ENCODE measurements at regions not wholly inside any gene's neighbourhood (a gene's known extent, or its start where the extent isn't known, plus 50 kb on each side); places are given as distances from the start of the nearest gene placed in this dataset.
"Not testable (repeated sequence)": the region's sequence is repeated elsewhere in the genome, so short reads cannot be mapped to it uniquely, and the experiment has no call there.

DNA sequence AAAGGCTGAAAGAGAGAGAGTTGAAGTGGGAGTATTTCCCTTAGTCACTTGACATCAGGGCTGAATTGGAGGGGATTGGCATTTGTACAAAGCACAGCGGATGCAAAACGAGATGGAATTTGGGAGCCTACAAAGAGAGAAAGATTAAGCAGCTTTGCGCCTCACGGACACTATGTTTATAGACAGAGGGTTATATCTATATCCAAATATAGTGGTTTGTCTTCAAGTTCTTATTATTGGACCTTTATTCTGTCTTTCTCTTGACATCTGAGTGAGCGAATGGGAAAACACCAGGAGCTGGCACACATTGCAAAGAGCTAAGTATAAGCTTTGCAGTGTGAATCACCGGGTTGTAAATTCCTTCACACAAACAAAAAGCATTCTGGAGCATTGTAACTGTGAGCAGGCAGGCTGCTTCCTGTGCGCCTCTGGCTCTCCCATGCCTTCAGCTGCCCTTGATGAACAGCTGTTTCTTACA, 500.2 kb downstream of the STIM2 start:
- peak; percentile 42 for DNase-seq (ENCODE audit: low read depth)

DNA sequence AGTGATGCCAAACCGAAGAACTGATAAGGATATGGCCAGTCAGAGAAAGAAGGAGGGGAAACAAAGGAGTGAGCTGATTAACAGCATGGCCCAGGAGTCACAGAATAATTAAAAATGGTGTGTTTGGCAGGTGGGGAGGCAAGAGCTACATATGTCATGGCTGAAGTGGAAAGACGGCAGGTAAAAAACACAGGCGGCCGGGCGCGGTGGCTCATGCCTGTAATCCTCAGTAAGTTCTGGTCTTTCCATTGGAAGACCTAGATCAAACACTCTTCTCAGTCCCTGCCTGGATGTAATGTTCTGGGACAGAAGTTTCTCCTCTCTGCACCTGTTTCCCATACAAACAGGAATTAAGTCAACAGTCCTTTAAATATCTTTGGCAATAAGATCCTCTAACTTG, 503.9 kb downstream of the STIM2 start:
- DNase-seq (ENCODE audit: low read depth), result no peak

DNA sequence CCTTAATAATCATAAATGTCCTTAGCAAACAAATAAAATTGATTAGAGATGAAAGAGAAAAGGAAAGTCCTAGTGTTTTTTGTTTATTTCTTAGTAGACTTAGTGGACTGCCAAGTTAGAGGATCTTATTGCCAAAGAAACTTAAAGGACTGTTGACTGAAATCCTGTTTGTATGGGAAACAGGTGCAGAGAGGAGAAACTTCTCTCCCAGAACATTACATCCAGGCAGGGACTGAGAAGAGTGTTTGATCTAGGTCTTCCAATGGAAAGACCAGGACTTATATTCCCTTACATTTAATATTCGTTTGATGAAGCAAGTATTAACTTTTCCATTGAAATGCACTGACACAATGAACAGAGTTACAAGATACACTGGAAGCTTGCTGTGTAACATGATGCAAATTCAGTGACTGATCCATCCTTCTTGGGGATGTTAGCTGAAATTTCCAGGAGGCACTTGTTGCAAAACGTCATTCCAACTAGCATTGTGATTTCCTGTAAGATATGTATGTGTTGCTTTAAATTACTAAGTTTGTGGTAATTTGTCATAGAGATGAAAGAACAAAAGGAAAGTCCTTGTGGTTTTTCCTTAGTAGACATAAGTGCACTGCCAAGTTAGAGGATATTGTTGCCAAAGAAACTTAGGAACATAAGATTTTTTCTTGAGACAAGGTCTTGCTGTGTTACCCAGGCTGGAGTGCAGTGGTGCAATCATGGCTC, 505.6 kb downstream of the STIM2 start:
- no peak for DNase-seq (ENCODE audit: low read depth)

DNA sequence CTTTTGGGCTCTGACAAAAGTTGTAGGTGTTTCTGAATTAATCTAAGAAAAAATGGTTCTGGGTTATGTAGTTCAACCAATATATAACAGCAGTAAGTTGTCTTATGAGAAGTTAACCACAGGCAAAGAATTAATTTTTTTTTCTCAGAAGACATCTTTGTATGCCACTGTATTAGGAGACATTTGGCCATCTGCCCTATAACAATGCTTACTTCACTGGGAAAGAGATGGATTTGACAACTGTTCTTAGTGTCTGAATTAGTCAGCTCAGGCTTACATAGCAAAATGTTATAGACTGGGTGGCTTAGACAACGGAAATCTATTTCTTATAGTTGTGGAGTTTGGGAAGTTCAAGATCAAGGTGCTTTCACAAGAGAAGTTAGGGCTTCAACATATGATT, 508.1 kb downstream of the STIM2 start:
- DNase-seq (ENCODE audit: low read depth), result no peak

DNA sequence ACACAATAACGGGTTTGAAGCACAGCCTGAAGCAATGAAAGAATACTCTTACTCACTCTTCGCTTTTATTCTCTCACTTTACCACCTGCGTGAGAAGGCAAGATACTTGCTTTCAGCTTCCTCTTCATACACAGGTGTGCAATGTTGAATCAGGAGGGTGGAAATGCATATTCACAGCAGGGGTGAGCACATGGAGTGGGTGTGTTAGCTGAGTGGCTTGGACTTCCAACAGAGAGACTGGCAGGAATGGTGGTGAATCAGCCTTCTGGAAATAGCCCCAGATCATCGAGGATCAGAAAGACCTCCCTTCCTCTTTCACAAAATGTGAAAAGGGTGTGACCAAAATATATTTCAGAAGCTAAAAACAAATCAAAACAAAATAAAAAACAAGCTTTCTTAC, 521.2 kb downstream of the STIM2 start:
- no peak for DNase-seq (ENCODE audit: low read depth)

DNA sequence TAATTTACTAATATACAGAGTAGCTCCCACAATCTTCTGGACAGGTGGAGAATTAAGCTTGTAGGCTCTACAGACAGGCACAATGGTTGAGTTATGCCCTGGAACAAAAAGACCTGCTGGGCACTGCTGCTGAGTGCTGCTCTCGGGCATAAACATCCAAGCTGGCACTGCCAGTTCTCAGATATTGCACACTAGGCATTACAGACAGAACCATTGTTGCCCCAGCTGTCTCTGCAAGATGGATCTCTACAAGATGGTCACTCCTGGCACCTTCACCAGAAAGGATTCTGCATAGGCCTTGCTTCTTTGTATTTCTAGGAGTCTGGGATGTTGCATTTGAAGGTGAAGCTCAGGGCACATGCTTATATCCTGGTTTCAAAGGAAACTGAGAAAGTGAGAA, 527.1 kb downstream of the STIM2 start:
- no peak for DNase-seq (ENCODE audit: low read depth)

DNA sequence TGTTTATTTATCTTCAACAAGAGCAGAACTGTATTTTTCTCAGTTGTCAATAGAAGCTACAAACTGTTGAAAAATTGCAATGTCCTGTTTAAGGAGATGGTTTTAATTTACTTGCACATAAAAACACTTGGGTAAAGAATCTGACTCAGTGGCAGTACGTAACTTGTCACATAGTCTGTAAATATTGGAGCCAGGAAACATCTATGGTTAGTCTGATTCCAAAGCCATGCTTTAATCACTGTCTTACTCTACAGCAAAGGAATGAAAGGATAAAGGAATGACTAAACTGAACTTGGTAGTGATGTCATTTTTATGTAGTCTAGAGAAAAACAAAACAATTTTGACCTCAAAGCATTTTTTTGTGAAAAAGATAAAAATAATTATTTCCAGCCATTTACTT, 537.2 kb downstream of the STIM2 start:
- peak; percentile 43 for DNase-seq (ENCODE audit: low read depth)

DNA sequence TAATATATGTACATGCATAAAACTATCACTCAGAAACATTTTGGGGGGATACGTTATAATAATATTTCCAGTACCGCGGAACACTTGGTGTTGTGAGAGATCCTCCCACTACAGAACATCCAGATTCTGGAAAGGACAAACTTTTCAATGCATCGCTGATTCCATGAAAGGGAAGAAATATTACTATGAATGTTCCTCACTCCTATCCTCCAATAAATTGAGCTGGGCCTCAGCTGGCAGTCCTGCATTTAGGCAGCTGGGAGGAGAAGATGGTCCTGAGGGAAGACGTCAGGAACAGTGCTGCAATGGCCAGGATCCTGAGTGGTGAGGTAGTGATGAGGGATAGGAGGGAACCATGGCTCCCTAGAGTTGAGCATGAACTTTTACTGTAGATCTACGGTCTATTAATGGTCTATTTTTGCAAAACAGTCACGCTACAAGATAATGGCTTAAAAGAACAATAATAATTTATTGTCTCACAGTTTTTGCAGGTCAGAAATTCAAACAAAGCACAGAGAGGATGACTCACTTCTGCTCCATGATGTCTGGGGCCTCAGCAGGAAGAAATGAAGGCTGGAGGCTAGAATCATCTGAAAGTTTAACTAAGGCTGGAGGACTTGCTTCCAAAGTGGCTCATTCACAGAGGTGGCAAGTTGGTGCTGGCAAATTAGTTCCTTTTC, 538.1 kb downstream of the STIM2 start:
- no peak for DNase-seq (ENCODE audit: low read depth)

DNA sequence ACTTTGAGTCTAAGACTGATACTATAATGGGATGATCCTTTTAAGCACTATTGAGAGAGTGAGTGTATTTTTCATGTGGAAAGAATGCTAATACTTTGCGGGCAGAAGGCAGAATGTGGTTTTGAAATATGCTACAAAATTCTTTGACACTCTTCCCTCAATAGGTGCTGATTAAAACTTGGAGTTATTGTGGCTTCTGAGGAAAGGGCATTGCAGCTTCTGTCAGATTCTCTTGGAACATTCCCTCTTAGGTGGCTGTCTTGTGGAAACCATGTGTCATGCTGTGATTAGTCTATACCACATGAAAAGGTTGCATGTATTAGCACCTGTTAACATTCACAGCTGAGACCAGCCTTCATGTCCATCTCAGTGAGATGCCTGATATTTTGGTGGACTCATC, 547.0 kb downstream of the STIM2 start:
- DNase-seq (ENCODE audit: low read depth), result no peak

DNA sequence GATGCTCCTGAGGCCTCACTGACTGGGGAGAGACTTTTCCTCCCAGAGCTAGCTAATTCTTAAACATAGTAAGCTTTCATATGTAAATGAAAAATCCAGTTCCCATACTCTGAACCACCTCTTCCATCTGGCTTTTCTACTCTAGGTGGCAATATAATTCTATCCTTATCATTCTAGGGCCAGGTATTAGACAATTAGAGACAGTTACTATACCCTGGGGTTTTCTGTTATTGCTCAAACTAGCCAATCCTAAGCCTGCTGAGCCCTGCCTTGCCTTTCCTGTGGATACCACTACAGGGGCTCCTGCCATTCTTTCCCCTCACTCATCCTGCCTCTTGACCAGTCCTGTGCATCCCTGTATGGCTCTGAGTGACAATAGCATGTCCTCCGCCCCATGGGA, 552.0 kb downstream of the STIM2 start:
- no peak for DNase-seq (ENCODE audit: low read depth)

DNA sequence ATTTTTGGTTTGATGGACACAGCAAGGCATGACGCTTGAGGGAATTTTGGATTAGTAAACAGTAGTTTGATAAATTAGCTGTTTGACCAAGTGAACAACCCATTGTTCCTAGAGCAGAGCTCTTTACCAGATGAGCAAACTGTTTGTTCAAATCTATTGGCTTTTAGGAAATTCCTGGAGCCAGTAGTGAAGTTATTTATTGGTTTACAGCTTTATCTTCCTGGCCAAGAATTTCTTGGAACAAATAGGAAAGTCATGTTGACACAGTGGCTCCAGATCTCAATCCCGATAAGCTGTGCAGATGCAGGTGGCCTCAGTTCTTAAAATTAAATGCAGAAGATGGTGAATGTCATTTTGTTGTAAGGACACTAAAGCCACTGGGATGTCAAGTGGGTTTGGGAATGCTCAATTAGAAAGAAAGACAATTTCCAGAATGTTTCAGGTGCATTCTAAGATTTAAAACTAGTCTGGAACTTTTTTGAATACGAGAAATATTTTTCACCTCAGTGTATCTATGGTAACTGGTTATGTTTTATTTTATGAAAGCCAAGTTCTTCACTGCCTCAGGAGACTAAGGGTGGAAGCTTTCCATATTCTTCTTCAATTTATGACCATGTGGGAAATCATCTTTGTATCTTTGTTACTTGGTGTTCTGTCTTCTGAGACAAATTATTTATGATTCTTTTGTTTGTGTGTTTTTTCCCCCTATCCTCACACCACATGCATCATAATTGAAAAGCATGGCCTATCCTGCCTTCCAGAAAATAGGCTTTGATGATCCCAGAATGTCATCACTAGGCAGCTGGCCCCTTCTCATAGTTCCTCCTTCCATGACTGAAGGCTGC, 554.5 kb downstream of the STIM2 start:
- no peak for DNase-seq (ENCODE audit: low read depth)

DNA sequence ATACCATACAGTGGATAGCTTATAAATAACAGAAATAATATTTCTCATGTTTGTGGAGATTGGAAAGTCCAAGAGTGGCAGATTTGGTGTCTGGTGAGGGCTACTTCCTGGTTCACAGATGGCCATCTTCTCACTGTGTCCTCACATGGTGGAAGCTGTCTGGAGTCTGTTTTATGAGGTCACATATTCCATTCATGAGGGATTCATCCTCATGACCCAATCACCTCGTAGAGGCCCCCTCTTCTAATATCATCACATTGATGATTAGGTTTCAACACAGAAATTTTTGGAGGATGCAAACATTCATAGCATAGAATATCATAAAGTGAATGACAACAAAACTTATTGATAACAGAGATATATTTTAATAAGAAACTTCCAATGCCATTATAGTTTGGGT, 568.0 kb downstream of the STIM2 start:
- DNase-seq (ENCODE audit: low read depth), result no peak

DNA sequence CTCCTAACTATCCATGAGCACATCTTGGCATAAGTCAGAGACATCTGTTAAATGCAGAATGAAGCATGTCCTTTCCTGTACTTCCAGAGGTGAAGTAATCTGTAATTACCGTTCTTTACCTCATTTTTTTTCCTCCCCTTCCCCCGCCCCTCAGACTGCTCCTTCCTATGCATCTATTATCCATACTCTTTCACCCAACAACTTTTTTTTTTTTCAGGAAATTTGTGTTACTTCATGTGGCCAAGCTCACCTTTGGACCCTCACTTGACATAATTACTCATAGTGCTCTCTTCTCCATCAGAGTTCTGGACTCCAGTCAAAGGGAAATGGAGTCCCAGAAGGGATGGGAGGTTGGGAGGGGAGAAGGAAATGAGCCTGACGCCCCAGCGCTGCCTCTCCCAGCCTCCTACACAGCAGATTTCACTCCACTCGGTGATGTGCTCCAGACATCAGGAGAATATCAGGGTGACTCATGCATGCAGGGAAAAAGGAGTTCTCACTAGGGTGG, 568.8 kb downstream of the STIM2 start:
- DNase-seq (ENCODE audit: low read depth), result no peak

DNA sequence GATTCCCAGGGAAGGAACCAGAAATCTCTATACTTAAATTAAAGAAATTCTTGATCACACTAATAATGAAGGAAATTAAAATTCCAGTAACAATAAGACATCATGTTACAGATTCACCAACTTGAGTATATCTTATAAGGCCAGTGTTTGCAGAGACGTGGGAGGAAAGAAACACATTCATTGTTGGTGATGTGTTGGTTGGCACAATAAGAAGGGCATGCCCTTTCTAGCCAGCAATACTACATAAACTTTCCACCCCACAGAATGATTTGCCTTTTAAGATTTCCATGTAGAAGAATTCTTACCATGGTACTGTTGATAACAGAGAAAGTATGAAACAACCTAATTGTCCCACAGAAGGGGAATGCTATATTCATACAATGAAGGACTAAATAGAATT, 581.5 kb downstream of the STIM2 start:
- DNase-seq (ENCODE audit: low read depth), result no peak

DNA sequence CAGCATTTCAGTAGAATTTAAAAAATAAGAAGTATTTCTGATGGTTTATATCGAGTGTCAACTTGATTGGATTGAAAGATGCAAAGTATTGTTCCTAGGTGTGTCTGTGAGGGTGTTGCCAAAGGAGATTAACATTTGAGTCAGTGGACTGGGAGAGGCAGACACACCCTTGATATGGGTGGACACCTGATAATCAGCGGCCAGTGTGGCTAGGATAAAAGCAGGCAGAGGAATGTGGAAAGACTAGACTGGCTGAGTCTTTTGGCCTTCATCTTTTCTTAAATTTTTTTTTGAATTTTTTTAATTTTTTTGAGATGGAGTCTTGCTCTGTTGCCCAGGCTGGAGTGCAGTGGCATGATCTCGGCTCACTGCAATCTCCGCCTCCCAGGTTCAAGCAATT, 582.0 kb downstream of the STIM2 start:
- DNase-seq (ENCODE audit: low read depth), result not testable (repeated sequence)

DNA sequence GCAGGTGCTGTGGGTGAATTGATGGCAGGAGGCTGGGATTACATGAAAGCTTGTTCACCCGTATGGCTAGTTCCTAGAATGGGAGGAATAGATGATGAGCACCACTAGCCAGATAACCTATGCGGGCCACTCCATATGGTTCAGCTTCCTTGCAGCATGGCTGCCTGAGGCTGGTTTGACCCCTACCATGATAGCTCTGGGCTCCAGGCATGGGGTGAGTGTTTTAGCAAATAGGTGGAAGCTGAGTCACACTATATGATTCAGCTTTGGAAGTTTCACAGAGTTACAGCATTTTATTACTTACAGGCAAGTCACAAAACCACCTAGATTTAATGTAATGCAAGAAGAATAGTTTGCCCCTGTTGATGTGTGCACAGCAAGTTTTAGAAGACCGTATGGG, 603.2 kb downstream of the STIM2 start:
- DNase-seq (ENCODE audit: low read depth), result peak; percentile 3

DNA sequence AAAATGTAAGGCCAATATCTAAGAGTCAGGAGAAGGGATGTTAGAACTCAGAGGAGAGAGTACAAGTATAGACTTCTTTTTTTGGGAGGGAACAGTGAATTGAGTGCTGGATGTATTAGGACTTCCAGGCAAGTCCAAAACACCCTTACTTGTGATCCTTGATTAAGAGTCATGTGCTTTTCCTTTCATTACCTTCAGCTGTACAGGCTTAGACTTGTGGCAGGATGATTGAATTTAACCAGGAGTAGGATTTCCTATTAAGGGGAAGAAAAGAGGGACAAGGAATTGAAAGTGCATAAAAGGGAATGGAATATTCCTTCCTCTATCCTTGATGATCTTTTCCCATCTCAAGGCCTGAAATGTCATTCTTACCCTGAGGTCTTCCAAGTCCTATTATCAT, 606.7 kb downstream of the STIM2 start:
- no peak for DNase-seq (ENCODE audit: low read depth)

DNA sequence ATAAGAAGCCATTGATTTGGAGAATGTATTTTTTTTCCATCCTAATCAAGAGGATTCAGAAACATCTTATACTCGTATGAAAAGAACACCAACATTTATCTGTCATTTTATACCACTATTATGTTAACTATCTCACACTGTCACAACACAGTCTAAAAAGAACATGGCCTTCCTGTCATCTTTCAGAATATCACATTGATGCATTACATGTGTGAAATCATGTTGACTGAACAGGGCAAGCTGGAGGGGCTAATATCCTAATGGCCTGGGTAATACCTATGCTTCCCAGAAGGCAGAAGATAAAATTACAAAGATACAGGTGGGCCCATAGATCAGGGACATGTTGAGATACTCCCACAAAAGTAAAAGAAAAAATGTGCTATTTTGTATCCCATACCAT, 611.7 kb downstream of the STIM2 start:
- no peak for DNase-seq (ENCODE audit: low read depth)

DNA sequence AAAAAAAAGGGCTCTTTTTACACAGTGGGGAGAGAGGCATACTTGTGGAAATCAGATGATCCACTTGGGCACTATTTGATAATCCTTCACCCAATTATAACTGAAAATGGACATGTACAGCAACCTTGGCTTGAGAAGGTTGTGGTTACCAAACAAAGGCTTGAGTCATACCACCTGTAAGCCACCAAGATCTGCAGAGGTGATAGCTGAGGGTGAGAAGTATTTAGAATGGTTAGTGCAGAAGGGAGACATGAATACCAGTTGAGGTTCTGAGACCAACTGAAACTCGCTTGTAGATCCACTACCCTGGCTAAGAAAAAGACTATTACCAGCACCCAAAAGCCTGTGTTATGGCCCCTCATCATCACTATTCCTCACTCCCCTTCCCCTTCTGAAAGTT, 614.0 kb downstream of the STIM2 start:
- no peak for DNase-seq (ENCODE audit: low read depth)

DNA sequence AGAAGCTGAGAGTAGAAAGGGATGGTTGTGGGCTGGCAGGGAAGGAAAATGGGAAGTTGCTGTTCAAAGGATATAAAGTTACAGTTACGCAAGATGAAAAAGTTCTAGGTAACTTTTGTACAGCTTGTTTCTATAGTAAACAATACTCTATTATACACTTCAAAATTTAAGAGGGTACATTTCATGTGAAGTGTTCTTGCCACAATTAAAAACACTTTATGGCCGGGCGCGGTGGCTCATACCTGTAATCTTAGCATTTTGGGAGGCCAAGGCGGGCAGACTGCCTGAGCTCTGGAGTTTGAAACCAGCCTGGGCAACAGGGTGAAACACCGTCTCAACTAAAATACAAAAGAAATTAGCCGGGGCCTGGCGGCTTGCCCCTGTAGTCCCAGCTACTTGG, 623.6 kb downstream of the STIM2 start:
- no peak for DNase-seq (ENCODE audit: low read depth)

DNA sequence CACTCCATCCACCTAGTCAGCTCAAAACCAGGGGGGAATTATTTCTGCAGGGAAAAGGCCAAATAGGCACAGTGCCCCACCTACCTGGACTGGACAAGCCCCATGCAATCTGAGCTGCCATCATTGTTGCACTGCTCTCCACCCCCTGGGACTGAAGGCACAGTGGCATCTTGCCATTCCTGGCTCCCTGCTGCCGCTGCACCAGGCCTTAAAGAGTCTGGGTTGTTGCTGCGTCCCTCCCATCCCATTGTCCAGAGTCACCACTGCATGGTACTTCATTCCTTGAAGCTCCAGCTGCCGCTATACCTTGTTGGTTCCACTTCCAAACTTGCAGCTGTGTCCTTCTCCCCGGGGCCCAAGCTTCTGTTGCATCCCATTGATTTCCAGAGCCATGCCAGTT, 629.7 kb downstream of the STIM2 start:
- DNase-seq (ENCODE audit: low read depth), result no peak

DNA sequence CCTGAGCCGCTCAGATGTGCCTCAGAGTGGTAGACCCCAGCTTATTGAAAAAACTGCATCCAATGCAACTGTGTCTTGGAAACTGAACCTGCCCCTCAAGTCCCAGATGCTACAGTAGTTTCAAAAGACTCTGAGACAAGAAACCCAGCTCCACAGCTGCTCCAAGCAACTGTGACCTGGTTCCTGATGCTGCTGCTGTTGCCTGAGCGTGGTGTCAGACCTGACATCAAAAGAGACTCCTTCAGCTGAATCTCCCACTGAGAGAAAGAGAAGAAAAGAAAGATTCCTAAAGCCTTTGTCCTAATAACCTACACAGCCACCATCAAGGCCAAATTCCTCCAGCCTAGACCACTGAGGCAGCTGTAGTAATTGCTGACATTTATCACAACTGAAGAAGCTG, 630.1 kb downstream of the STIM2 start:
- DNase-seq (ENCODE audit: low read depth), result no peak

DNA sequence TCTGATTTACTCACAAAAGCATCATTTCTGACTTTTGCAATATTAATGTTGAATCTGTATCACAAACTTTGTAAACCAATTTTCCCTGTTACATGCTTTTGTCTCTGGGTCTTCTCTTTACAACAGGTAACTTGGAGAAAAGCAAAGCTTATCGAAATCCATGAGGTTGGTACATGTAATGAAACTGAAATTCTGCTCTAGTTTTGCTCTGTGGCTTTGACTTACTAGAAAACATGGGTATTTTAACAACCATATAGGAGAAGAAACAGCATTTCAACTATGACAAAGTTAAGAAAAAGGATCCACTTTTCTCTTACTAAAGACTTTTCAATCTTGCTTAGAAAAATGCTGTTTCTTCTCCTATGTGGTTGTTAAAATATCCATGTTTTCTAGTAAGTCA, 645.8 kb downstream of the STIM2 start:
- DNase-seq (ENCODE audit: low read depth), result no peak

All from GM04504 (cell line).